ENCODE measurements at regions not wholly inside any gene's neighbourhood (a gene's known extent, or its start where the extent isn't known, plus 50 kb on each side); places are given as distances from the start of the nearest gene placed in this dataset.

DNA sequence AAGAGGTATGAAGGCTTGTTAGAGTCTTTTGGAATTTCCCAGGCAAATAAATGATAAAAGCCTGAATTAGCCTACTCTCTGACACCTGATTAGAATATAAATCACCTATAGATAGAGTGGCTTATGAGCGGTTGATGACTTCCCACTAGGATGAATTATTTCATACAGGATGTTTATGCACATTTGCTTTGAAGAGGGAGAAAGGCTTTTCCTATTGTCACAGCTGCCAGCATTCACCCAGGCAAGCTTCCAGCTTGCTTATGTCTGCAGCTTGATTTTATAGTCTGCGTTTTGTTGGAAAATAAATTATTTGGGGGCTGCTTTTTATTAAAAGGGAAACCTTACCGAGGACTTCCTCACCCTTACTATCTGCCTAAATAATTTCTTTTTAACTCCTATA is 51.3 kb upstream of the EIF2S2 start:
- no peak for DNase-seq

- no peak for DNase-seq
Observed at GRCh38 chr20:34164381-34164984, 52.4 kb upstream of the EIF2S2 start.

DNA sequence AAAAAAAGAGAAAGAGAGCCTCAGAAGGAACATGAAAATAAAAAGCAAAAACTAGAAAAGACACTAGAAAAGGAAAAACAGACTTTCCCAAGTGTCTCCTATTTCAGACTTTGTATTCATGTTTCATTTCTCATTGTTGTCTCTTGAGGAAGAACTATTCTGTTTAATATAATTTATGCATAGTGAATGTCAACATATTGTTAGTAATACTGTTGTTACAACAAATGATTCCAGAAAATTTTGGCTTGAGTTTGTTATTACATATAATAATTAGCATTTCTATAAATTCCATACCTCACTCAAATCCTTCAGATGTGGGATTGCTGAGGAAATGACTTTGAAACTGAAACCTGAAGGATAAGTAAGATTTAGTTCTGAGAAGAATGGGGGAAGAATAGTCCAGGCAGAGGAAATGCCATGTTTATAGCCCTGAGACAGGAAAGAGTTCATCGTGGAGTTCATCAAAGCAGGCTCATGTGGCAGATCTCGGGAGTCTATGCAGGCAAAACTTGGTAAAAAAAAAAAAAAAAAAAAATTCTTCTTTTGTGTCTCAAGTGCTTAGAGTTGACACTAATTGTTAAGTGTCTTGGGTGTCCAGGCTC is 53.1 kb upstream of the EIF2S2 start:
- DNase-seq, result no peak

DNA sequence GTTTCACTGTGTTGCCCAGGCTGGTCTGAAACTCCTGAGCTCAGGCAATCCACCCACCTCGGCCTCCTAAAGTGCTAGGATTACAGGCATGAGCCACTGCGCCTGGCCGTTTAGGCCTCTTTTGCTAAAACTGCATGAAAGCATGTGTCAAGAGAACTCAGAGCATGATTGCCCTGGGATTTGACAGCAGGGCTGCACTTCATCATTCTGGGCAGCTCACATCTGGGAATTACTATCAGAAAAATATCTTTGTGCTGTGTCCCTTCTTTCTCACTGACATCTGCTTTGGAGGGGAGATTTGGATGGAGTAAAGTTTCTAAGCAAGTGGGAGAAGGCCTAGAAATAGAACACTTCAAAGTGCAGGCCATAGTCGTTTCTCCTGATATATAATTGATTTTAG is 59.6 kb upstream of the EIF2S2 start:
- no peak for DNase-seq

GRCh38 chr20:34172926-34173325 is 60.9 kb upstream of the EIF2S2 start:
- DNase-seq, result no peak

- no peak for DNase-seq
Observed at GRCh38 chr20:34175079-34175478, 63.0 kb upstream of the EIF2S2 start.

DNA sequence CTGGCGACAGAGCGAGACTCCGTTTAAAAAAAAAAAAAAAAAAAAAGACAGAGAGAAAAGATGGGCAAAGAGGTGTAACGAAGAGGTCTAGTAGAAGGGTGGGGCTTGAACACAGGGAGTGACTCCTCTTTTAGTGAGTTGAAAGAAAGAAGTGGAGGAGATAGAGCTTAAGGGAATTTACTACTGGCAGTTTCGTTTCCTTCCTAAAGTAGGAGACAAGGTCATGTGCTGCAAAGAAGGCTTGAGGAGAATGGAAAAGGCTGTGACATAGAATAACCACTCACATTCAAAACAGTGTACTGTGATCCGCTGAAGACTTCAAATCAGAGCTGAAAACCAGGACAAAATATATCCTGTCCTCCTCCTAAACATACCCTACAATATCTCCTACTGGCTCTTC is 63.8 kb upstream of the EIF2S2 start:
- DNase-seq, result no peak

DNA sequence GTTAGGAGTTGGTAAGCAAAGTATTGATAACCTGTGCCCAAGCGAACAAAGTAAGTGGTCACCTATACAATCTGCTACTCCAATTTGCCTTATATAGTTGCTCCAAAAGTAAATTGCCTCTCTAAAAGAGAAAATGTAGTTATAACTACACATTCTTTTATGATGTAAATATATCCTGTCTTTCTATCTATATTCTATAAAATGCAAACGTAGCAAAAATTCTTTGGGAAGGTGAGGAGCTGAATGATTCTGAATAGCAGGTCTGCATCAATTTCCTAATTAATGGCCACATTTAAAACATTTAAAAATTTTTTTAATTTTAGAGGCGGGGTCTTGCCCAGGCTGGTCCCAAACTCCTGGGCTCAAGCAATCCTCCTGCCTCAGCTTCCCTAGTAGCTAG is 64.2 kb upstream of the ASIP start:
- DNase-seq, result no peak

- no peak for DNase-seq
Observed at GRCh38 chr20:34179637-34180360, 61.4 kb upstream of the ASIP start.

- DNase-seq, result no peak
Observed at GRCh38 chr20:34180460-34181120, 60.6 kb upstream of the ASIP start.

DNA sequence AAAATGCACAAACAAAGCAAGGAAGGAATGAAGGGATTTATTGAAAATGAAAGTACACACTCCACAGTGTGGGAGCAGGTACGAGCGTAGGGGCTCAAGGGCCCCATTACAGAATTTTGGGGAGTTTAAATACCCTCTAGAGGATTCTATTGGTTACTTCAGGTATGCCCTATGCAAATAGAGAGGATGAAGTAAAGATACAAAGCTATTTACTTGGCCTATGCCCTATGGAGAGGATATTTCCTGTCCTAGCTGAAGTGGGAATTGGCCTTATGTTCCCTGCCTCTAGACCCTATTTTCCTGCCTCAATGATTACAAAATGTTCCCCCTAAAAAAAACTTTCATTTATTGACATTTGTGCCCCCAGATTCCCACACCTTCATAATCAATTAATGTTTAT is 59.7 kb upstream of the ASIP start:
- no peak for DNase-seq

DNA sequence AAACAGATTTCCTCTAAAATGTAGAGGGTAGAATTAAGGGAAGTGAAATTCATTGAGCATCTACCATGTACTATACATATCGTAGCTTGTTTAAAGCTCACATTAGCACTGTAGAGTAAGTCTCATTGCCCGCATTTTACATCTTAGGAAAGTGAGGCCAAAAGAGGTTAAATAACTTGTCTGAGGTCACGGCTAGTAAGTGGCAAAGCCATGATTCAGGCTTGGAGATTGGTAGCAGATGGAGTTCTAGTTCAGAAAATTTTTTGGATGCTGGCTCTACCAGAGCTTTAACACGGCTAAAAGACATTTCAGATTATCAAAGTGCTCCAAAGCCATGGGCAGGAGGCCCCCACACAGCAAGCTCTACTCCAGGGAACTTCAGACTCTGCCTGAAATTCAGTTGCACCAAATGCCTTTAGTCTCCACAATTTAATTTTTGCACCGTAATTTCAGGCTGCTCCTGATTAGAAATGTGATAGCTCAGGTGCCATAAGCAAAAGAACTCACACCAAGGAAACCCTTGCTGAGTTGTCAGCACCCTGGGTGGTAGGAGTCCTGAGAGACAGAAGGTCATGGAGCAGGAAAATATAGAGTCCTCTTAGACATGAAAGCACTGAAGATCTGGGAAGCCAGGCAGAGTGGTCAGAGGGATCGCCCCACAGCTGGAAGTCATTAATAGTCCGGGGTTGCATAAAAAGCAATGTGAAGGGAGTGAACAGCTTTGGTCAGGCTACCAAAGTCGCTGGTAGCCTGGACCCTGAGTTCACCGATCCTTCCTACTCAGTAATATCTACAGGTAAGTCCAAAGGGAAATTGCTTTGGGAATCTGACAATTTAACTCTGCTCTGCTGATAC is 55.2 kb upstream of the ASIP start:
- DNase-seq, result no peak

DNA sequence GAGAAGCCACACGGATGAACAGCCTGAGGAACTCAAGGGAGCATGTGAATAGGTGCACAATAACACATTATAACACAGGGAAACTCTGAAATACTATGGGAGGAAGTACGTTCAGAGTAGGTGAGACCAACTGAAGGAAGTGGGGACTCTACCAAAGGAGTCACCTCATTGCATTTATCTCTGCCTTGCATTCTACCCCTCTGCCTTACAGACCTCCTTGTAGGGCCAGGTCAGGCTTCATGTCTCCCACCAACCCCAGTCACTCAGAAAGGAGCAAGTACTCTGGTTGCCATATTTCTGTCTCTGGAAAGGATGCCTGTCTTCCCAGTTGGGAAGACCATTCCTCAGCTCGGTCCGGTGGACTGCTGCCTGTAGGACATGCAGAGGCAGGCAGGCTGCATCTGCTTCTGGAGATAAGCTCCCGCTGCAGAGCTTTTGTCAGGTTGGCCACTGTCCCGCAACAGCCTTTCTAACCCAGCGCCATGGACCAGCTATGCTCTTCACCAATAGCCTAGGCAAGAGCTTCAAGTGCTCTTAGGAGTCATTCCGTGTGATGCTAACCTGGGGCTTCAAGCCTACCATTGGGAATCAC is 51.6 kb upstream of the ASIP start:
- no peak for DNase-seq

DNA sequence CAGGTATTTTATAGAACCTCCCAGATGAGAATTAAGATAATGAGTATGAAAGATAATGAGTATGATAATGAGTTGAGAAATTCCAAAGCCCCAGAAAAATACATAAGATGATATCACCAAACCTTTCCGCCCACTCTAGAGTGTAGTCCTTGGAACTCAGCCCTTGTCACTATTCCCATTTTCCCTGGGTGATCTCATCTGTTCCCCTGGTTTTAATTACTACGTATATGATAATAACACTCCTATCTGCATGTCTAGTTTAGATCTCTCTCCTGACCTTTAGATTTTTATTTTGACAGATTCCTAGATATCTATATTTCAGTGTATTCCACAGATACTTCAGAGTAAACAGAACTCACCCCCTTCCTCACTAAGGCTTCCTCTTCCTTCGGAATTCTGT is 51.0 kb upstream of the ASIP start:
- no peak for DNase-seq

DNA sequence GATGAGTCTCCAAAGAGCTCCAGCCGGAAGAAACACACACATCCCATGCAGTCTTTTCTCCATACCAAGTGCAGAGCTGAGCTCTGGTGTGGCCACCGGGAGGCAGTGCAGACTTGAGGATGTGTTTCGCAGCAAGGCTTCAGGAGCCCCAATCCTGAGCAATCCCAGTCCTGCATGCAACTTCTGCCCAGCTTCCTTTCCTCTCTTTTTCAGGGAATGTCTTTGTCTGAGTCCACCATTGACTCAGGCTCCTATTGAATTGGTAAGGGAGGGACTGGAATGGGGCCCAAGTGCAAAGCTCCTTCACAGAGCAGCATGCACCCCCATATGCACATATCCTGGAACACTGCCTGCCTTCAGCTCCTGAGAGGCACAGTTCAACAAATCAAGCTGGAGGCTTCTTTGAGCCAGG is 50.5 kb upstream of the ASIP start:
- DNase-seq, result peak; percentile 63
